NB4 (cell line): ENCODE measurements at regions not wholly inside any gene's neighbourhood (a gene's known extent, or its start where the extent isn't known, plus 50 kb on each side); places are given as distances from the start of the nearest gene placed in this dataset.

Experiments
- MAX ChIP-seq: IDR thresholded peaks from 2 replicates; pipeline ENCODE4 v1.6.1; 2011; ENCODE audit warnings: low read depth, low read length
- TF ChIP-seq, protein P1 (sequence below): IDR thresholded peaks from one replicate; pipeline ENCODE4 v1.5.1; 2012; ENCODE audit warnings: low read depth, low read length

DNA sequence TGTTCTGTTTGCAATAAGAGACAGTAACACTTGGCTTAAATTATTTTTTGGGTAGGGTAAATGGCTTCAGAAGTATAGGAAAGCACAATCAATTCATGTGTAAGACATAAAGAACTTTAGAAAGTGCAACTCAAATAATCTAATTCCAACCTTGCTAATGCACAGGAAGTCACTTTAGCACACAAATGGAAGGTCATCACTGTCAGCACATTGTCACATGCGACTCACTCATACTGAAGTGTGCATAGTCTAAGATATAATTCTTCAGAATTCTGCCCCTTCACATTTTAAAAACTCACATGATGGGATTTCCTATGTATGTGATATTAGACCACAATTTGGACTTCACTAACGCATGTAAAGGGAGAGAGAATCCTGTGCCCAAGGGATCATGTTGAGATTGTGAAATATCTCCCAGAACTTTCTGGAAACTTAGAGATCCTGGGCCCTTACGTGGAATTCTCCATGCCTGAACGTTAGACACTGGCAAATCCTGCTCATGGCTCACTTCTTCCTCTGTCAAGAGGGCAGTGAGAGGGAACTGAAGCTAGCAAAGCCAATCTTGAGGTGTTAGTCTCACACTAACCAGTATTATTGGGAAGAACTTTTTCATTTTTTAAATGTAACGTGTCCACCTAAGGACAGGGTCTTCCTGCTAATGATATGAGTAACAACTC lies 403.2 kb upstream of the PTGER4 start:
- TF ChIP-seq, protein P1, sequence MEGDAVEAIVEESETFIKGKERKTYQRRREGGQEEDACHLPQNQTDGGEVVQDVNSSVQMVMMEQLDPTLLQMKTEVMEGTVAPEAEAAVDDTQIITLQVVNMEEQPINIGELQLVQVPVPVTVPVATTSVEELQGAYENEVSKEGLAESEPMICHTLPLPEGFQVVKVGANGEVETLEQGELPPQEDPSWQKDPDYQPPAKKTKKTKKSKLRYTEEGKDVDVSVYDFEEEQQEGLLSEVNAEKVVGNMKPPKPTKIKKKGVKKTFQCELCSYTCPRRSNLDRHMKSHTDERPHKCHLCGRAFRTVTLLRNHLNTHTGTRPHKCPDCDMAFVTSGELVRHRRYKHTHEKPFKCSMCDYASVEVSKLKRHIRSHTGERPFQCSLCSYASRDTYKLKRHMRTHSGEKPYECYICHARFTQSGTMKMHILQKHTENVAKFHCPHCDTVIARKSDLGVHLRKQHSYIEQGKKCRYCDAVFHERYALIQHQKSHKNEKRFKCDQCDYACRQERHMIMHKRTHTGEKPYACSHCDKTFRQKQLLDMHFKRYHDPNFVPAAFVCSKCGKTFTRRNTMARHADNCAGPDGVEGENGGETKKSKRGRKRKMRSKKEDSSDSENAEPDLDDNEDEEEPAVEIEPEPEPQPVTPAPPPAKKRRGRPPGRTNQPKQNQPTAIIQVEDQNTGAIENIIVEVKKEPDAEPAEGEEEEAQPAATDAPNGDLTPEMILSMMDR = no peak
- no peak for TF ChIP-seq MAX
